ENCODE measurements at regions not wholly inside any gene's neighbourhood (a gene's known extent, or its start where the extent isn't known, plus 50 kb on each side); places are given as distances from the start of the nearest gene placed in this dataset.

DNA sequence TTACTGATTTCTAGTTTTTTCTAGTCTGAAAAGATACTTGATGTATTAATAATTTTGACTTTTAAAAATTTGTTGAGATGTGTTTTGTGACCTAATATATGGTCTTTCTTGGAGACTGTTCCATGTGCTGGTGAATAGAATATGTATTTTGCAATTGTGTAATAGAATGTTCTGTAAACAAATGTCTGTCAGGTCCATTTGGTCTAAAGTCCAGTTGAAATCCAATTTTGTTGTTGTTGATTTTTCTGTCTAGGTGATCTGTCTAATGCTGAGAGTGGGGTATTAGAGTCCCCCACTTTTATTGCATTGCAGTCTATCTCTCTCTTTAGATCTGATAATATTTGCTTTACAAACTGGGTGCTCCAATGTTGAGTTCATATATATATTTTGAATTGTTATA is 175.8 kb downstream of the RPAP3 start:
- peaks cover 10% of the 10 kb centered on the region for H3K9me3 ChIP-seq (ENCODE audit: control insufficient read depth, low read length)

DNA sequence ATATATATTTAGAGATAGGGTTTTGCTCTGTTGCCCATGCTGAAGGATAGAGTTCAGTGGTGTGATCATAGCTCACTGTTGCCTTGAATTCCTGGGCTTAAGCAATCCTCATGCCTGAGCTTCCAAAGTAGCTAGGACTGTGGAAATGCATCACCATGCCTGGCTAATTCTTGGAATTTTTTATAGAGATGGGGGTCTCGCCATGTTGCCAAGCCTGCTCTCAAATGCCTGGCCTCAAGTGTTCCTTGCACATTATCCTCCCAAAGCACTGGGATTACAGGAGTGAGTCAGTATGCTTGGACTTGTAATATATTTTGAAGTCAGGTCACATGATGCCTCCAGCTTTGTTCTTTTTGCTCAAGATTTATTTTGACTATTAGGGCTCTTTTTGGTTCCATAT is 178.0 kb downstream of the RPAP3 start:
- H3K4me1 ChIP-seq (ENCODE audit: control insufficient read depth, insufficient read depth, low read length) = peaks cover 3% of the 10 kb centered on the region
- peaks cover 10% of the 10 kb centered on the region for H3K9me3 ChIP-seq (ENCODE audit: control insufficient read depth, low read length)
- no peaks in the 10 kb centered on the region for H3K27me3 ChIP-seq (replicated peaks; ENCODE audit: control insufficient read depth, insufficient read depth, low read length)
- no peaks in the 10 kb centered on the region for H3K36me3 ChIP-seq (ENCODE audit: control insufficient read depth, insufficient read depth, low read length, severe bottlenecking)
- H3K4me3 ChIP-seq (ENCODE audit: low read length) = no peak overlapping the region
- H3K9ac ChIP-seq (ENCODE audit: low read length) = no peak overlapping the region
- DNase-seq (ENCODE audit: low read depth) = peak; percentile 52

More for the DNA sequence above, 175.8 kb downstream of the RPAP3 start:
- H3K4me3 ChIP-seq (ENCODE audit: low read length) = no peak overlapping the region
- H3K27me3 ChIP-seq (replicated peaks; ENCODE audit: control insufficient read depth, insufficient read depth, low read length) = no peaks in the 10 kb centered on the region
- H3K36me3 ChIP-seq (ENCODE audit: control insufficient read depth, insufficient read depth, low read length, severe bottlenecking) = no peaks in the 10 kb centered on the region
- no peak overlapping the region for H3K9ac ChIP-seq (ENCODE audit: low read length)
- H3K4me1 ChIP-seq (ENCODE audit: control insufficient read depth, insufficient read depth, low read length) = peaks cover 3% of the 10 kb centered on the region
- no peak for DNase-seq (ENCODE audit: low read depth)

DNA sequence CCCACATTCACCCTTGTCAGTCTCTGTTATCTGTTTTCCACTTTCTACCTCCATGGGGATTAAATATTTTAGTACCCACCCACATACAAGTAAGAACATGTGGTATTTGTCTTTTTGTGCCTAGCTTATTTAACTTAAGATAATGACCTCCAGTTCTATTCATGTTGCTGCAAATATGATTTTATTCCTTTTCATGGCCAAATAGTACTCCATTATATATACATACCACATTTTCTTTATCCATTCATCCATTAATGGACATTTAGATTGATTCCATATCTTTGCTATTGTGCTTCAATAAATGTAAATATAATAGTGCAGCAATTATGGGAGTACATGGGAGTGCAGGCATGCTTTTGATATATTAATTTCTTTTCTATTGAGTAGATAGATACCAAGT is 185.8 kb downstream of the RPAP3 start:
- H3K36me3 ChIP-seq (ENCODE audit: control insufficient read depth, insufficient read depth, low read length, severe bottlenecking) = no peaks in the 10 kb centered on the region

DNA sequence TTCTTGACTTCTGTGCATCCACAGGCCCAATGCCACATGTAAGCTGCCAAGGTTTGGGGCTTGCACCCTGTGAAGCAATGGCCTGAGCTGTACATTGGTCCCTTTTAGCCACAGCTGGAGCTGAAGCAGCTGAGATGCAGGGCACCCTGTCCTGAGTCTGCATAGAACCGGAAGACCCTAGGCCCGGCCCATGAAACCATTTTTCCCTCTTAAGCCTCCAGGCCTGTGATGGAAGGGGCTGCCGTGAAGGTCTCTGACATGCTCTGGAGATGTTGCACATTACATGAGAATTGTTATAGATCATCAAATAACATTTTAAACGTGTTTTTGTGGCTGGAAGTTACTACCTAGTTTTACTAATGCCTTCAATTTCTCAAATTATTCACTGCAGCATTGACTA is 188.7 kb downstream of the RPAP3 start:
- peaks cover 20% of the 10 kb centered on the region for H3K9me3 ChIP-seq (ENCODE audit: control insufficient read depth, low read length)
- no peaks in the 10 kb centered on the region for H3K36me3 ChIP-seq (ENCODE audit: control insufficient read depth, insufficient read depth, low read length, severe bottlenecking)
- H3K9ac ChIP-seq (ENCODE audit: low read length) = no peak overlapping the region
- no peak overlapping the region for H3K4me3 ChIP-seq (ENCODE audit: low read length)
- DNase-seq (ENCODE audit: low read depth) = no peak
- no peaks in the 10 kb centered on the region for H3K27me3 ChIP-seq (replicated peaks; ENCODE audit: control insufficient read depth, insufficient read depth, low read length)
- H3K4me1 ChIP-seq (ENCODE audit: control insufficient read depth, insufficient read depth, low read length) = no peaks in the 10 kb centered on the region

More for the DNA sequence above, 185.8 kb downstream of the RPAP3 start:
- no peaks in the 10 kb centered on the region for H3K4me1 ChIP-seq (ENCODE audit: control insufficient read depth, insufficient read depth, low read length)
- no peak overlapping the region for H3K4me3 ChIP-seq (ENCODE audit: low read length)
- no peaks in the 10 kb centered on the region for H3K27me3 ChIP-seq (replicated peaks; ENCODE audit: control insufficient read depth, insufficient read depth, low read length)
- DNase-seq (ENCODE audit: low read depth) = no peak
- peaks cover 20% of the 10 kb centered on the region for H3K9me3 ChIP-seq (ENCODE audit: control insufficient read depth, low read length)
- no peak overlapping the region for H3K9ac ChIP-seq (ENCODE audit: low read length)

DNA sequence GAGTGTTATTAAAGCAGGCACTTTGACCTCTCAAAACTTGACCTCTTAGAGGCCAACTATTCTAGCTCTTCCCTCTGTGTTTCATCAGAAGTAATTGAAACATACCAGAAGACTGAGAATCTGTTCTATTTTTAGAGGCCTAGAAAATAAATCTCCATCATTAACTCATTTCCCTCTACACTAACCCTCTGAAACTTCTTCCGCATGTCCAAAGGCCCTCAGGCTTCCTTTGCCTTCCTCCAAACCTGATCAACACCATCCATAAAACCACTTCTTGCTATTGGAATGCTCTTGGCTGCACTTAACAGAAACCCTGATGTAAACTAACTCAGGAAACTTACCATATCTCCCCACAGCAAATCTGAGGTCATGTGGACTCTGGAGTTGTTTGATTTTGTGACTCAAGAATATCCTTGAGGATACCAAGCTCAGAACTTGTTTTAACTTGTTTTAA is 196.4 kb downstream of the RPAP3 start:
- Histone ChIP-seq H3K36me3 (ENCODE audit: control insufficient read depth, insufficient read depth, low read length, severe bottlenecking) (no peaks in the 10 kb centered on the region), H3K4me1 (ENCODE audit: control insufficient read depth, insufficient read depth, low read length) (peaks cover 22% of the 10 kb centered on the region), H3K27me3 (replicated peaks; ENCODE audit: control insufficient read depth, insufficient read depth, low read length) (no peaks in the 10 kb centered on the region), H3K9me3 (ENCODE audit: control insufficient read depth, low read length) (no peaks in the 10 kb centered on the region), H3K9ac (ENCODE audit: low read length) (no peak overlapping the region), H3K4me3 (ENCODE audit: low read length) (peak overlapping the region; percentile 17)
- peak; percentile 69 for DNase-seq (ENCODE audit: low read depth)

DNA sequence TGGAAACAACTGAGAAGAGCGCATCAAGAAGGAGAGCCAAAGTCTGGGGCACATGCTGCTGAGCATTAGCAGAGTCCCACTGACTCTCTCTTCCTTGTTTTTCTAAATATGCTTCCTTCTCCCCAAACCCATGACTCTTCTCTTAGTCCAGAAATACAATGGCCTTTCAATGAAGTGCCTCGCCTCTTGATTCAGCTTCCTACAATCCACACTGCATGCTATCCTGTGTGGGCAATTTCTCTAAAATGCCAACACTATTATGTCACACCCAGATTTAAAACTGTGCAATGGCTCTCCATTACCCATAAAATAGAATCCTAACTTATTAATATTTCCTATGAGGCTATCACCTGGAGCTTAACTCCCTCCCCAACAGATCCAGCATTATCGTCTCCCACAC is 198.6 kb downstream of the RPAP3 start:
- H3K9ac ChIP-seq (ENCODE audit: low read length) = no peak overlapping the region
- peaks cover 26% of the 10 kb centered on the region for H3K4me1 ChIP-seq (ENCODE audit: control insufficient read depth, insufficient read depth, low read length)
- peak; percentile 5 for DNase-seq (ENCODE audit: low read depth)
- no peaks in the 10 kb centered on the region for H3K9me3 ChIP-seq (ENCODE audit: control insufficient read depth, low read length)
- no peaks in the 10 kb centered on the region for H3K36me3 ChIP-seq (ENCODE audit: control insufficient read depth, insufficient read depth, low read length, severe bottlenecking)
- H3K4me3 ChIP-seq (ENCODE audit: low read length) = no peak overlapping the region
- no peaks in the 10 kb centered on the region for H3K27me3 ChIP-seq (replicated peaks; ENCODE audit: control insufficient read depth, insufficient read depth, low read length)

DNA sequence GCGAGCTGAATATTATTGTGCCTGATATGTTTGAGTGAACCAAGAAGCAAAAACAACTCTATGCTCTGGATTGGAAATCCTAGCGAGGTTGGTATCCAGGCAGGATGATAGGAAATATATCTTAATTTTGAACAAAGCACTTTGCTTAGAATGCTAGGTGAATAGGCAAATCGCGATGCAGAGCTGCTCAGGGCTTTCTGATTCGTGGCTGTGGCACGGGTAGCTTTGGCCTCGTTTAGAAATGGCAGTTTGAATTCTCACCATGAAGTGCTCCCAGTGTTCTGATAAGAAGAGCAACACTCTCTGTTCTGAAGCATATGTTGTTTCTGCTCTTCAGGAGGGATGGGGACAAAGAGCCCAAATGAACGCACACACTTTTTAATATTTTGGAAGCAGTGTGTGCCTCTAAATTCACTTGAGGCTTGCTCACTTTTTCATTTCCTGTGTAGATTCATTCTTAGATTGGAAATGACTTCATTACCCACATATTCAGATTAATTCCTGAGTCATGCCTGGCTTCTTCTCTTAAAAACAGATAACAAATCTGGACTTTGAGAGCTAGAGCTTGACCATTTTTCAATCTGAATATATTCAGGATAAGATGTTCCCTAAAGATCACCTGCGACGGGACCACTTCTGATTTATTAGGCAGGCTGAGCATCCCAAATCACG is 200.9 kb downstream of the RPAP3 start:
- no peaks in the 10 kb centered on the region for H3K9me3 ChIP-seq (ENCODE audit: control insufficient read depth, low read length)
- H3K4me1 ChIP-seq (ENCODE audit: control insufficient read depth, insufficient read depth, low read length) = peaks cover 25% of the 10 kb centered on the region
- no peaks in the 10 kb centered on the region for H3K36me3 ChIP-seq (ENCODE audit: control insufficient read depth, insufficient read depth, low read length, severe bottlenecking)
- H3K4me3 ChIP-seq (ENCODE audit: low read length) = peak overlapping the region; percentile 14
- DNase-seq (ENCODE audit: low read depth) = peak; percentile 56
- H3K9ac ChIP-seq (ENCODE audit: low read length) = peak overlapping the region; percentile 10
- H3K27me3 ChIP-seq (replicated peaks; ENCODE audit: control insufficient read depth, insufficient read depth, low read length) = no peaks in the 10 kb centered on the region

DNA sequence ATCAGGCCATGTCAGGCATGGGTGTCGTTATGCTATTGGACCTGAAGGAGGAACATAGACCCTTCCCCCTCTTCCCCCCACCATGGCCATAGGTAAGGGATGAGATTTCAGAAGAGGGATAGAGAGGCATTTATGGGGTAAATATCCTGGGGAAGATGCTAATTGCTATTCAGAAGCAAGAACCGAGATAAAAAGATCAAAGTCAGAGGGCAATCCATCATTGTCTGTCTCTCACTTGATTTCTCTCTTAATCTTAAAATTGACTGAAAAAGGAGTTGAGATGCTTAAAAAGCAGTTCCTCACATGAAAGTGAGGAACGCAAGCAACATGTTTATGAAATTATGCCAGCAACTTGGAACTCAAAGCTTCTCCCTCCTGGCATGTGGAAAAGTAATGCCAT is 212.0 kb downstream of the RPAP3 start:
- Histone ChIP-seq H3K4me3 (ENCODE audit: low read length) (no peak overlapping the region), H3K27me3 (replicated peaks; ENCODE audit: control insufficient read depth, insufficient read depth, low read length) (no peaks in the 10 kb centered on the region), H3K4me1 (ENCODE audit: control insufficient read depth, insufficient read depth, low read length) (no peaks in the 10 kb centered on the region), H3K9ac (ENCODE audit: low read length) (no peak overlapping the region), H3K9me3 (ENCODE audit: control insufficient read depth, low read length) (no peaks in the 10 kb centered on the region), H3K36me3 (ENCODE audit: control insufficient read depth, insufficient read depth, low read length, severe bottlenecking) (no peaks in the 10 kb centered on the region)
- DNase-seq (ENCODE audit: low read depth) = no peak

DNA sequence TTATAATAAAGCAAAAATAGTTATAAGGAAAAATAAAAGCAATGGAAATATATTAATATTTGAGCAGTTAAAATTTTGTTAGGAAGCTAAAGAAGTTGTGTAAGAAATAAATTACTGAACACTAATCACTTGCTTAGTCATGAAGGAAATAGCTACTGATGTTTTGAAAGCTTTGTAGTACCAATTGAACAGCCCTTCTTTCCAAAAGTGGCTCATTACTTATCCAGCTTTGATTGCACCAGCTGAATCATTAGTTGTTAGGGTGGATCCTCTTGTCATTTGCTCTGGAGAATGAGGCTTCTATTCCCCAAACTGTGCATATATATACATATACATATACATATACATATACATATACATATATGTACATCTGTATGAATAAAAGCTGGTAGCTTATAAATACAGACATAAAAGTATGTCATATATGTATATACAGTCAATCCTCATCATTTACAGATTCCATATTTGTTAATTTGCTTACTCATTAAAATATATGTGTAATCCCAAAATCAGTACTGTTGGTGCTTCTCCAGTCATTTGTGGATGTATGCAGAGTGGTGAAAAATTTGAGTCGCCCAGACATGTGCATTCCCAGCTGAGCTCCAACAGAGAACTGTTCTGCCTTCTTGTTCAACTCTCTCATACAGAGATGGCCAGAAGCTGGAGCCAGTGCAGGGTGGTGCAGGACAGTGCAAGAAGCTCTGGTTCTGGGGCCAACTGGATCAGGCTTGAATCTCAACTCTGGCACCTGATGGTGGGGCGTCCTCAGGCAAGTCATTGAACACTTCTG is 214.1 kb downstream of the RPAP3 start:
- Histone ChIP-seq H3K9ac (ENCODE audit: low read length) (no peak overlapping the region), H3K4me3 (ENCODE audit: low read length) (no peak overlapping the region), H3K4me1 (ENCODE audit: control insufficient read depth, insufficient read depth, low read length) (no peaks in the 10 kb centered on the region), H3K36me3 (ENCODE audit: control insufficient read depth, insufficient read depth, low read length, severe bottlenecking) (no peaks in the 10 kb centered on the region), H3K27me3 (replicated peaks; ENCODE audit: control insufficient read depth, insufficient read depth, low read length) (no peaks in the 10 kb centered on the region), H3K9me3 (ENCODE audit: control insufficient read depth, low read length) (no peaks in the 10 kb centered on the region)
- no peak for DNase-seq (ENCODE audit: low read depth)

DNA sequence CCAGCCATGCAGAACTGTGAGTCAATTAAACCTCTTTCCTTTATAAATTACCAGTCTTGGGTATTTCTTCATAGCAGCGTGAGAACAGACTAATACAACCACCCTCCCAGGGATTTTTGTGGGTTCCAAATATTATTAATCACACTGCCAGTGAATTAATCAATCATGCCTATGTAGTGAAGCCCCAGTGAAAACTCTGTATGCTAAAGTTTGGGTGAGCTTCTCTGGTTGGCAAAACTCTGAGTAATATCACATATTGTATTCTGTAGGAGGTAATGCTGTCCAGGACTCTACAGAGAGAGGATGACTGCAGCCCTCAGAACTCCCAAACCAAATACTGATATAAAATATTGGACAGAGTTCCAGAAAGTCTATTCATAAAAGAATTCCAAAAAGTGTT is 216.9 kb downstream of the RPAP3 start:
- H3K4me3 ChIP-seq (ENCODE audit: low read length) = no peak overlapping the region
- peak; percentile 14 for DNase-seq (ENCODE audit: low read depth)
- H3K27me3 ChIP-seq (replicated peaks; ENCODE audit: control insufficient read depth, insufficient read depth, low read length) = peaks cover 6% of the 10 kb centered on the region
- no peaks in the 10 kb centered on the region for H3K36me3 ChIP-seq (ENCODE audit: control insufficient read depth, insufficient read depth, low read length, severe bottlenecking)
- H3K9ac ChIP-seq (ENCODE audit: low read length) = no peak overlapping the region
- H3K4me1 ChIP-seq (ENCODE audit: control insufficient read depth, insufficient read depth, low read length) = no peaks in the 10 kb centered on the region
- no peaks in the 10 kb centered on the region for H3K9me3 ChIP-seq (ENCODE audit: control insufficient read depth, low read length)

DNA sequence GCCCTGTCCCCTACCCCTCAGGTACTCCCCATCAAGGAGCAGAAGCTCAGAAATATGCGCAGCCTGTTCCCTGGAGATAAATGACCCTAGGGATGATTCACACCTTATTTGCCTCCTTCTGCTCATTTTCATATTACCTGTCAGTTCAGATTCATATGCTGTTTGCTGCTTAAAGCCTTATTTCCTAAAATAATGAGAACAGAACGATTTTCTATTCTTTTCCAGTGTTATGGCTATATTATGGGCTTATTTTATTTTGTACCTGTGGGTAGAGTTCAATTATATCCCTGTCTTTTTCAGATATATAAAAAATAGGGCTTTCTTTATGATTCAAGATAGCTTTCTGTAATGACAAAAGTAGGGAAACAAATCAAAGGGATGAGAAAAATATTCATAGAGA is 224.8 kb downstream of the RPAP3 start:
- H3K4me1 ChIP-seq (ENCODE audit: control insufficient read depth, insufficient read depth, low read length) = no peaks in the 10 kb centered on the region
- H3K9ac ChIP-seq (ENCODE audit: low read length) = no peak overlapping the region
- no peak for DNase-seq (ENCODE audit: low read depth)
- peaks cover 9% of the 10 kb centered on the region for H3K27me3 ChIP-seq (replicated peaks; ENCODE audit: control insufficient read depth, insufficient read depth, low read length)
- H3K4me3 ChIP-seq (ENCODE audit: low read length) = no peak overlapping the region
- H3K36me3 ChIP-seq (ENCODE audit: control insufficient read depth, insufficient read depth, low read length, severe bottlenecking) = no peaks in the 10 kb centered on the region
- H3K9me3 ChIP-seq (ENCODE audit: control insufficient read depth, low read length) = peaks cover 15% of the 10 kb centered on the region
